GM21528 (cell line): ENCODE measurements at regions not wholly inside any gene's neighbourhood (a gene's known extent, or its start where the extent isn't known, plus 50 kb on each side); places are given as distances from the start of the nearest gene placed in this dataset.
"Not testable (repeated sequence)": the region's sequence is repeated elsewhere in the genome, so short reads cannot be mapped to it uniquely, and the experiment has no call there.

Experiments
- ATAC-seq: cut with Tn5 transposase; IDR thresholded peaks from one replicate; pipeline ENCODE4 v1.9.1; 2021; ENCODE audit warnings: mild to moderate bottlenecking, moderate library complexity; ENCODE audit not compliant: unreplicated experiment, low FRiP score

- no peak for ATAC-seq
Measured at GRCh38 chr22:22772883-22773282, 114.7 kb upstream of the IGLL5 start.

- no peak for ATAC-seq
Measured at GRCh38 chr22:22773427-22773826, 114.2 kb upstream of the IGLL5 start.

DNA sequence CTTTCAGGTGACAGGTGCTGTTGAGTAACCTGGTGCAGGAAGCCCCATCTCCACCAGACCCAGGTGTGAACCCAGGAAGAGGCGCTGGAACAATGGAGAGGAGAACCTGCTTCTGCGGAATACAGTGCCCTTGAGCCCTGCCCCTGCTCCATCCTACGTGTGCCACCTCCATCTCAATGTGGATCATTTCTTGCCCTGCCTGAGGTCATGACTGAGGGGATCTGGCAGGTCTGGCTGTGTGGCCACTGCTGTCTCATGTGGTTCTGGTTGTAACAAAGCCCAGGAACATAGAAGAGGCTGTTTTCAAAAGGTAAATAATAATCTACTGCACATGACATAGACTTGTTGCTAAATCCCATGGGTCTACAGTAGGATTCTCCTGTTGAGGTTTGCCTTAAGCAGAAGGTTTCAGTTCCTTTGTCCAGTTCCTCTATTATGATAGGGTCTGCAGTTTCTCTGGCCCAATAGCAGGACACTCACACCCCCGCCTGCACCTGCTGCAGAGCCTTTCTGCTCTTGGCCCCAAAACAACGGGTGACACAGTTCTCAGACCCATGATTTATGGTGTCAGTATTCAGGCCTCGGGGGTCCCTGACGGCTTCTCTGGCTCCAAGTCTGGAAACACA, 113.5 kb upstream of the IGLL5 start:
- ATAC-seq: no peak

DNA sequence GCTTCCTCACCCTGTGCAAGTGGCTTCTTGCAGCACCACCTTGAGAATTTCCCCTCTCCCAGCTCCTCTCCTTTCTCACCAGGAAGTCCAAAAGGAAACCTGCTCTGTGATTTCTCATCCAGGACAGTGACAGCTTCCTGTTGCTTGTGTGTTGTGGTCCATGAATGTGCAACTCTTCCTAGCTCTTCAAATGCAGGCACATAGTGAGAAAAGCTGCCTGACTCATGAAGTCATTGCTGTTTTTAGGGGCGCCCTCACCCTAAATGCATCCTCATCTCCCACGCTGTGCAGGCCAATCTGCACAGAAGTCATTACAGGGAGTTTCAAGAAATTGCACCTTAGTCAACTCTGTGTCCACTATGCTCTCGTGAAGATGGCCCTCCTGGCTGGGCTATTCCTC, 112.9 kb upstream of the IGLL5 start:
- ATAC-seq: not testable (repeated sequence)

- no peak for ATAC-seq
Measured at GRCh38 chr22:22776121-22776520, 111.5 kb upstream of the IGLL5 start.

- ATAC-seq: no peak
Measured at GRCh38 chr22:22779213-22779612, 108.4 kb upstream of the IGLL5 start.

- ATAC-seq: no peak
Measured at GRCh38 chr22:22783575-22783974, 104.0 kb upstream of the IGLL5 start.

DNA sequence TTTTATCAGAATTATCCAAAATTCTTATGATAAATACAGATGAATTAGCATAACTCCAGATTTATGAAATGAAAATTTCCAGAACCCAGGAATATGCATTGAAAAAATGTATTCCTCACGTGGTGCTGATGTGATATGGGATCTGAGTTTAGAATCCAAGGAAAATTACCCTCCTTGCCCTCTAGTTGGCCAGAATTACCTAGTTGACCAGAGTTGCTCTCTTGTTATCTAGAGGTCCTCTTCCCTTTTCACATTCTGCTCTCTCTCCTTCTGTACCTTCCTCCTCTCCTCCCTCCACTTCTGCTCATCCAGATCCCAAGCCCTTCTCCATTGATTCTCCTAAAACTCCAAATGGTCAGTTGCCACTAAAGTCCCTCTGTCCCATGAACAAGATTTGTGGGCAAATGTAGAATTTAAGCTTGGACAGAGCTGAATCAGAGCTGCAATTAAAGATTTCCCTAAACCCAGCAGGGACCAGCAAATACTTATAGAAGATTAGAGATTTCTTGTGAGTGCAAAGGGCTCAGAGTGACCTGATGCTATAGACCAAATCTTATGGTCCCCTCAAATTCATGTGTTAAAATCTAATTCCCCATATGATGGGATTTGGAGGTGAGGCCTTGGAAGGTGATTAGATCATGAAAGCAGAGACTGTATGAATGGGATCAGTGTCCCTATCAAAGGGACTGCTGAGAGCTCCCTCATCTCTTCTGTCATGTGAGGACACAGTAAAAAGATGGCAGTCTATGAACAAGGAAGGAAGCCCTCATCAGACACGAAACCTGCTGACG, 103.2 kb upstream of the IGLL5 start:
- no peak for ATAC-seq

DNA sequence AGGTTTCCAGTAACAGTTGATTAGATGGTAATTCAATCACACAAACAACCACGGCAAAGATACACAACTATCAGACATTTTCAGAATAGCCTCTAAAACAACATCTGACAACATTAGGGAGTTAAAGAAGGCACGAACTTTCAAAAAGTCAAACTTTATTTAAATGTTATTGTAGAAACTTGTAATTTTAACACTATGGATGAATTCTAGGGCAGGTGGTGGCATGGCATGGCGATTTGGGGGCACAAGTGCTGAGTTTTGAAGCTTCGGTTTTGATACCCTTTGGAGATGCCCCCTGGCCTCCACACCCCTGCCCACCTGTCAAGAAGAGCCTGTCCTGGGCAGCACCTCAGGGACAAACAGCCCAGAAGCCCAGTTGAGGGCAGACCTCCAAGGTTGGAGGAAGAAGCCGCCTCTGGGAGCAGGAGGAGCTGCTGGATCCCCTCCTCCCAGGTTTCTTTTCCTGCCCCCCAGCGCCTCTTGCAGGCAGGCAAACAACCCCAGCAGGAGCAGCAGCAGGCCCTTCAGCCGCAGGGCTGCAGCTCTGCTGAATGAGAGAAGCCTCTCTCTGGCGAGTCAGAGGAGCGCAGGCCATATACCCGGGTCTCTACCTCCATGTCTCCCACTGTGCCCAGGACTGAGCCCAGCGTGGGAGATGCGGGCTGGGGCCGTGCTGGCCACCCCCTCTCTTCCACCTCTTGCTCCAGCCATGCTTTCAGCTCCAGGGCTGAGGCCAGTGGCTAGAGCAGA, 102.1 kb upstream of the IGLL5 start:
- ATAC-seq: no peak

DNA sequence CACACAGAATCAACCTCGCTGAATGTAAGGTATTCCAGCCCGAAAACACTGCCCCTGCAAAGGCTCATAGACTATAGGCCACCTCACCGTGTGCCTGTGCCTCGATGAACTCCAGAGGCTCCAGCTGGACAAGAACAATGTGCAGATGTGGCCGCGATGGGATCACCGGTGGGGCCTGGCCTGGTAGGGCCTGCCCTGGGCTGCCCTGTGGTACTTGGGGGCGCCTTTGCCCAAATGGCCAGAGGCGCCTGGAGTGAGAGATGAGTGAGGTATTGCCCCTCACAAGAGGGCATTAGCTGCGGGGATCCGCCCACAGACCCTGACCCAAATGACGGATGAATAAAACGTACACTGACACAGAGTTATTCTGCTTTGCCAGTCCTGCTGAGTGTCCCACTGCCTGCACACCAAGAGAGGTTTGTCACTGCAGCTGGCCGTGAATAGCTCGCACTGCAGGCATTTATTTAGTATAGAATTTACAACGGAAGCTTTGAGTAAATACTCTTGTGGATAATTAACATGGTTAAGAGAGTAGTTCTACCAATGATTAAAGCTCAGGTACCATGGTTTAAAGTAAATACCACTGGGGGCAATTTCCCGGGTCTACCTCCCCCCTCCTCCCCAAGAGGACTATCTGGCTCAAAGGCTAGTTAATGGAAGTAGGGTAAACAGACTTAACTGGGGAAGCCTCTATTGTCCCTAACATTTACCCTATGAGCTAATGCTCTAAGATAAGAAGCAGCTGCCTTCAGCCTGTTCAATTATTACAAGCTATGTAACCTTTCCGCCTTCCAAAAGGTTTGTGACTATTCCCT, 101.1 kb upstream of the IGLL5 start:
- ATAC-seq: no peak

- no peak for ATAC-seq
Measured at GRCh38 chr22:22787151-22787550, 100.5 kb upstream of the IGLL5 start.

- no peak for ATAC-seq
Measured at GRCh38 chr22:22787786-22788459, 99.7 kb upstream of the IGLL5 start.

DNA sequence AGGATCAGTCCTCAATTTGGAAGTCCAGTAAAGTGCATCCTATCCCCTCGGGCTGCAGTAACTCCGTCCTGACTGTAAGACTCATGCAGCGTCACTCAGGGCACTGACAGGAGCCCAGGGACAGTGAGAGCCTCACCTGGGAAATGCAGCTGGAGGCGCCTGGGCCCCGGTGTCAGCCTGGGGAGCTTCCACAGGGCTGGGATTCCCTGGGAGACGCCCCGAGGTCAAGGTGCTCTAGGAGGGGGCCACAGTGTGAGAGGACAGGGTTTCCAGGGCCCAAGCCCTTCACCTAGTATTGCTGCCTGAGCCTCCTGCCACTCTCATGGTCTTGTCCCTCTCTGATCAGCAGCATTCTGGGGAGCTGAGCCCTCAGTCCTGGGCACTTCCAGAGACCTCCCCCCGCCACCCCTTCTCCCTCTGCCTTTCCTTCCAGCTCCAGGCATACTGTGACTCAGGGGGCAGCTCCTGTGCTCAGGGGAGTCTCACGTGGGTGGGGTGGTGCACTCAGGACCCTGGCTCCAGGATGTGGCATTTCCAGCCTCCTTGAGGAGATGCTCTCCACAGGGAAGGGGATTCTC, 99.1 kb upstream of the IGLL5 start:
- no peak for ATAC-seq

GRCh38 chr22:22789233-22789921, 98.2 kb upstream of the IGLL5 start:
- ATAC-seq: no peak

GRCh38 chr22:22789922-22790845, 97.4 kb upstream of the IGLL5 start:
- ATAC-seq: no peak

GRCh38 chr22:22791438-22792181, 96.0 kb upstream of the IGLL5 start:
- no peak for ATAC-seq

GRCh38 chr22:22792205-22792786, 95.3 kb upstream of the IGLL5 start:
- not testable (repeated sequence) for ATAC-seq
